HEK293 (cell line): ENCODE measurements at regions not wholly inside any gene's neighbourhood (a gene's known extent, or its start where the extent isn't known, plus 50 kb on each side); places are given as distances from the start of the nearest gene placed in this dataset.

ENCODE experiments used
- CTCF ChIA-PET: fragments of 350-600 bp; formaldehyde crosslinking; extraction: SDS; loops from one replicate; lab custom pipeline; 2021; ENCODE audit warnings: antibody characterized with exemption; lab: Yijun Ruan, JAX
- POLR2A ChIA-PET: fragments of 300-600 bp; formaldehyde crosslinking; extraction: SDS; loops from one replicate; lab custom pipeline; 2020; ENCODE audit warnings: antibody characterized with exemption, inconsistent platforms; lab: Yijun Ruan, JAX
- H3K27ac ChIP-seq: fragments of 200-500 bp; sonication (Bioruptor generic); 2 replicates; pipeline ENCODE4 v1.5.1; 2014; ENCODE audit warnings: low read depth, low read length, control low read depth, inconsistent platforms; ENCODE audit errors: extremely low read depth
- H3K36me3 ChIP-seq, 2 experiments: fragments of 200-500 bp in 1 of 2; sonication (Bioruptor generic) in 1 of 2; 1 replicate in 1 of 2; 2 replicates in 1 of 2; pipeline ENCODE4 v1.5.1; 2014 to 2017; ENCODE audit warnings: inconsistent platforms in 2 of 2, low read length in 2 of 2; ENCODE audit not compliant: control insufficient read depth in 2 of 2, insufficient read depth in 1 of 2
- H3K4me1 ChIP-seq: fragments of 200-500 bp; sonication (Bioruptor generic); 2 replicates; pipeline ENCODE4 v1.5.1; 2014; ENCODE audit warnings: mild to moderate bottlenecking, low read length, inconsistent platforms; ENCODE audit not compliant: control insufficient read depth, insufficient read depth
- H3K4me3 ChIP-seq: 2 replicates; pipeline ENCODE4 v1.5.1; 2011; ENCODE audit warnings: low read depth, mild to moderate bottlenecking, control low read depth, low read length, moderate library complexity
- H3K9me3 ChIP-seq: fragments of 200-500 bp; sonication (Bioruptor generic); 2 replicates; pipeline ENCODE4 v1.5.1; 2014; ENCODE audit warnings: low read depth, low read length, inconsistent platforms; ENCODE audit not compliant: control insufficient read depth, insufficient read depth
- EGR2 ChIP-seq: fragments of 450-650 bp; formaldehyde crosslinking; IDR thresholded peaks from 2 replicates; pipeline ENCODE4 v1.5.1; 2016; ENCODE audit warnings: low read depth, missing biosample characterization, missing genetic modification characterization
- GFI1B ChIP-seq: fragments of 450-650 bp; formaldehyde crosslinking; IDR thresholded peaks from 2 replicates; pipeline ENCODE4 v1.5.1; 2016; ENCODE audit warnings: missing biosample characterization, missing genetic modification characterization
- HOXA7 ChIP-seq: sonication (generic); formaldehyde crosslinking; IDR thresholded peaks from 2 replicates; pipeline ENCODE4 v1.8.1; 2022; ENCODE audit warnings: missing genetic modification reagents, borderline replicate concordance
- HOXC10 ChIP-seq: sonication (generic); formaldehyde crosslinking; IDR thresholded peaks from 2 replicates; pipeline ENCODE4 v1.8.1; 2023; ENCODE audit warnings: mild to moderate bottlenecking, missing genetic modification reagents
- OSR2 ChIP-seq: fragments of 450-650 bp; formaldehyde crosslinking; IDR thresholded peaks from 2 replicates; pipeline ENCODE4 v1.5.1; 2016; ENCODE audit warnings: missing biosample characterization, missing genetic modification characterization
- PRDM1 ChIP-seq: fragments of 450-650 bp; formaldehyde crosslinking; IDR thresholded peaks from 2 replicates; pipeline ENCODE4; 2016; ENCODE audit warnings: missing biosample characterization, missing genetic modification characterization
- SP2 ChIP-seq: fragments of 450-650 bp; formaldehyde crosslinking; IDR thresholded peaks from 2 replicates; pipeline ENCODE4 v1.5.1; 2016; ENCODE audit warnings: missing biosample characterization, missing genetic modification characterization
- SP7 ChIP-seq: fragments of 450-650 bp; formaldehyde crosslinking; IDR thresholded peaks from 2 replicates; pipeline ENCODE4 v1.5.1; 2016; ENCODE audit warnings: missing biosample characterization, missing genetic modification characterization
- ZBTB17 ChIP-seq: fragments of 450-650 bp; formaldehyde crosslinking; IDR thresholded peaks from 2 replicates; pipeline ENCODE4 v1.5.1; 2016; ENCODE audit warnings: missing biosample characterization, missing genetic modification characterization
- ZBTB48 ChIP-seq: fragments of 450-650 bp; formaldehyde crosslinking; IDR thresholded peaks from 2 replicates; pipeline ENCODE4 v1.5.1; 2016; ENCODE audit warnings: missing biosample characterization, missing genetic modification characterization
- ZFP37 ChIP-seq: fragments of 450-650 bp; formaldehyde crosslinking; IDR thresholded peaks from 2 replicates; pipeline ENCODE4 v1.5.1; 2016; ENCODE audit warnings: missing biosample characterization, missing genetic modification characterization
- ZNF48 ChIP-seq: fragments of 450-650 bp; formaldehyde crosslinking; IDR thresholded peaks from 2 replicates; pipeline ENCODE4 v1.5.1; 2016; ENCODE audit warnings: missing biosample characterization, missing genetic modification characterization
- ZNF521 ChIP-seq: fragments of 450-650 bp; formaldehyde crosslinking; IDR thresholded peaks from 2 replicates; pipeline ENCODE4 v1.5.1; 2017; ENCODE audit warnings: missing biosample characterization, mild to moderate bottlenecking, missing genetic modification characterization
- ZNF596 ChIP-seq: fragments of 450-650 bp; IDR thresholded peaks from 2 replicates; pipeline ENCODE4 v1.5.0; 2018; ENCODE audit warnings: missing biosample characterization, mild to moderate bottlenecking, missing genetic modification characterization, moderate library complexity
- ZNF621 ChIP-seq: fragments of 450-650 bp; formaldehyde crosslinking; IDR thresholded peaks from 2 replicates; pipeline ENCODE4 v1.5.1; 2017; ENCODE audit warnings: missing biosample characterization, missing genetic modification characterization
- ZNF626 ChIP-seq: fragments of 450-650 bp; sonication (Bioruptor Pico); formaldehyde crosslinking; IDR thresholded peaks from 2 replicates; pipeline ENCODE4 v1.5.1; 2018; ENCODE audit warnings: missing biosample characterization, missing genetic modification characterization, inconsistent platforms
- ZNF747 ChIP-seq: fragments of 450-650 bp; formaldehyde crosslinking; IDR thresholded peaks from 2 replicates; pipeline ENCODE4 v1.5.1; 2016; ENCODE audit warnings: missing biosample characterization, missing genetic modification characterization
- ZSCAN16 ChIP-seq: fragments of 450-650 bp; formaldehyde crosslinking; IDR thresholded peaks from 2 replicates; pipeline ENCODE4 v1.5.1; 2016; ENCODE audit warnings: missing biosample characterization, missing genetic modification characterization
- TF ChIP-seq, protein P1 (sequence below): fragments of 450-650 bp; formaldehyde crosslinking; IDR thresholded peaks from 2 replicates; pipeline ENCODE4 v1.5.1; 2017; ENCODE audit warnings: missing biosample characterization, missing genetic modification characterization
- TF ChIP-seq, protein P2 (sequence below): fragments of 450-650 bp; formaldehyde crosslinking; conservative IDR thresholded peaks from 2 replicates; pipeline ENCODE4 v1.5.1; 2016; ENCODE audit warnings: low read depth, missing biosample characterization, missing genetic modification characterization
- TF ChIP-seq, protein P3 (sequence below): fragments of 450-650 bp; formaldehyde crosslinking; IDR thresholded peaks from 2 replicates; pipeline ENCODE4 v1.5.1; 2016; ENCODE audit warnings: missing biosample characterization, missing genetic modification characterization
- TF ChIP-seq, protein P4 (sequence below): fragments of 450-650 bp; formaldehyde crosslinking; IDR thresholded peaks from 2 replicates; pipeline ENCODE4 v1.5.0; 2017; ENCODE audit warnings: missing biosample characterization, missing genetic modification characterization, borderline replicate concordance
- TF ChIP-seq, protein P5 (sequence below): fragments of 450-650 bp; formaldehyde crosslinking; IDR thresholded peaks from 2 replicates; pipeline ENCODE4 v1.5.1; 2016; ENCODE audit warnings: missing biosample characterization, missing genetic modification characterization, borderline replicate concordance
- TF ChIP-seq, protein P6 (sequence below): fragments of 450-650 bp; formaldehyde crosslinking; IDR thresholded peaks from 2 replicates; pipeline ENCODE4 v1.5.1; 2016; ENCODE audit warnings: missing biosample characterization, missing genetic modification characterization

DNA sequence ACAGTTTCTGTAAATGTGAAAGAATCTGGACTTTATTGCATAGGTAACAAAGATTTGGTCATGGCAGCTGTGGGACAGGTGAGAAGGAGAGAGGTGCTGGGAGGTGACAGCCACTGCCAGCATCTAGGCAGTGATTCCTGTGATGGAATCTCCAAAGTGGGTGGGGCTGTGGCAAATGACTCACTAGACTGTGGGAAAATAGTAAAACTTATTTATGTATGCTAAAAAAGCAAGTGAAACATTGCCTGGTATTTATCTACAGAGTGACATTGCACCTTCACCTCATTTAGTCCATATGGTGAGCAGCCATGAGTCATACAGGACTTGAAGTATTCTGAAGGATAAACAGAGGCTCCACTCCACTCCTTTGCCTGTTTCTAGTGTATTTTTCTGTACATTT, 145.3 kb upstream of the MEX3C start (continued):
- TF ChIP-seq HOXA7 (CRISPR knock-in tag) (no peak), ZNF521 (tag by site-specific recombination) (no peak), HOXC10 (CRISPR knock-in tag) (no peak), OSR2 (tag by site-specific recombination) (no peak), ZNF621 (tag by site-specific recombination) (no peak), ZSCAN16 (tag by site-specific recombination) (no peak)
- TF ChIP-seq, protein P1, sequence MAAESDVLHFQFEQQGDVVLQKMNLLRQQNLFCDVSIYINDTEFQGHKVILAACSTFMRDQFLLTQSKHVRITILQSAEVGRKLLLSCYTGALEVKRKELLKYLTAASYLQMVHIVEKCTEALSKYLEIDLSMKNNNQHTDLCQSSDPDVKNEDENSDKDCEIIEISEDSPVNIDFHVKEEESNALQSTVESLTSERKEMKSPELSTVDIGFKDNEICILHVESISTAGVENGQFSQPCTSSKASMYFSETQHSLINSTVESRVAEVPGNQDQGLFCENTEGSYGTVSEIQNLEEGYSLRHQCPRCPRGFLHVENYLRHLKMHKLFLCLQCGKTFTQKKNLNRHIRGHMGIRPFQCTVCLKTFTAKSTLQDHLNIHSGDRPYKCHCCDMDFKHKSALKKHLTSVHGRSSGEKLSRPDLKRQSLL (tag by site-specific recombination): no peak
- TF ChIP-seq, protein P2, sequence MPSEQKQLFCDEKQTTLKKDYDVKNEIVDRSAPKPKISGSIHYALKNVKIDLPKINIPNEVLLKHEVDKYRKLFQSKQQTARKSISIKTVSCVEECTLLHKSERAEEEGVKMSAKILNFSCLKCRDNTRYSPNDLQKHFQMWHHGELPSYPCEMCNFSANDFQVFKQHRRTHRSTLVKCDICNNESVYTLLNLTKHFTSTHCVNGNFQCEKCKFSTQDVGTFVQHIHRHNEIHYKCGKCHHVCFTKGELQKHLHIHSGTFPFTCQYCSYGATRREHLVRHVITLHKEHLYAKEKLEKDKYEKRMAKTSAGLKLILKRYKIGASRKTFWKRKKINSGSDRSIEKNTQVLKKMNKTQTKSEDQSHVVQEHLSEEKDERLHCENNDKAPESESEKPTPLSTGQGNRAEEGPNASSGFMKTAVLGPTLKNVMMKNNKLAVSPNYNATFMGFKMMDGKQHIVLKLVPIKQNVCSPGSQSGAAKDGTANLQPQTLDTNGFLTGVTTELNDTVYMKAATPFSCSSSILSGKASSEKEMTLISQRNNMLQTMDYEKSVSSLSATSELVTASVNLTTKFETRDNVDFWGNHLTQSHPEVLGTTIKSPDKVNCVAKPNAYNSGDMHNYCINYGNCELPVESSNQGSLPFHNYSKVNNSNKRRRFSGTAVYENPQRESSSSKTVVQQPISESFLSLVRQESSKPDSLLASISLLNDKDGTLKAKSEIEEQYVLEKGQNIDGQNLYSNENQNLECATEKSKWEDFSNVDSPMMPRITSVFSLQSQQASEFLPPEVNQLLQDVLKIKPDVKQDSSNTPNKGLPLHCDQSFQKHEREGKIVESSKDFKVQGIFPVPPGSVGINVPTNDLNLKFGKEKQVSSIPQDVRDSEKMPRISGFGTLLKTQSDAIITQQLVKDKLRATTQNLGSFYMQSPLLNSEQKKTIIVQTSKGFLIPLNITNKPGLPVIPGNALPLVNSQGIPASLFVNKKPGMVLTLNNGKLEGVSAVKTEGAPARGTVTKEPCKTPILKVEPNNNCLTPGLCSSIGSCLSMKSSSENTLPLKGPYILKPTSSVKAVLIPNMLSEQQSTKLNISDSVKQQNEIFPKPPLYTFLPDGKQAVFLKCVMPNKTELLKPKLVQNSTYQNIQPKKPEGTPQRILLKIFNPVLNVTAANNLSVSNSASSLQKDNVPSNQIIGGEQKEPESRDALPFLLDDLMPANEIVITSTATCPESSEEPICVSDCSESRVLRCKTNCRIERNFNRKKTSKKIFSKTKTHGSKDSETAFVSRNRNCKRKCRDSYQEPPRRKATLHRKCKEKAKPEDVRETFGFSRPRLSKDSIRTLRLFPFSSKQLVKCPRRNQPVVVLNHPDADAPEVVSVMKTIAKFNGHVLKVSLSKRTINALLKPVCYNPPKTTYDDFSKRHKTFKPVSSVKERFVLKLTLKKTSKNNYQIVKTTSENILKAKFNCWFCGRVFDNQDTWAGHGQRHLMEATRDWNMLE (tag by site-specific recombination): no peak

DNA sequence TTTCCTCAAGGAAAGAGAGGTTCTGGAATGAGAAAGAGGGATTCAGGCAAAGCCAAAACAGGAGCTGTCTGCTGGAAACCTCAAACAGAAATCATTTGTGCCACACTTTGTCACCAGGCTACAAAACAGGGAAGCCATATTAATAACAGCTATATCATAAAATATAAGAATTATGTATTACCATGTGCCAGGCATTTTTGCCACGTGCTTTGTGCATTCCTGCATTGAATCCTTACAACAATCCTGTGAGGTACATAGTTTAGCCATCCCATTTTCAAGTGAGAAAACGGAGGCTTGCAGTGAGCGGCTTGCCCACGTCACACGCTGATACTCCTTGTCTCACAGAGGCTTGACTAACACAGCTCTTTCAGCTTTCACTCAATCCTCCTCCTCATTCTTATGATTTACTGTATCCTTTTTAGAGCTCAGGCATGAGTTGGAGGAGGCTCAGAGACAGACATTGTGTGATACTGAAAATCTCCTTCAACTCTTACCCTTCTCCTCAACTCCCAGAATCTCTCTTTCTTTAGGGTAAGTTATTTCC, 148.4 kb upstream of the MEX3C start:
- peaks cover 8% of the 10 kb centered on the region for H3K4me1 ChIP-seq
- H3K9me3 ChIP-seq: no peaks in the 10 kb centered on the region
- CTCF ChIA-PET: interaction anchor here (0.6 to 0.8 kb wide), 2 partner anchors 38 to 150 kb away, joined by 3 read pairs; no protein-coding TSS in a partner anchor
- H3K27ac ChIP-seq: no peak overlapping the region
- H3K36me3 ChIP-seq: no peaks in the 10 kb centered on the region
- no peak overlapping the region for H3K4me3 ChIP-seq
- POLR2A ChIA-PET: no interaction called here
- TF ChIP-seq ZBTB17 (tag by site-specific recombination): no peak
- TF ChIP-seq ZNF596 (tag by site-specific recombination): no peak
- TF ChIP-seq ZNF747 (tag by site-specific recombination): no peak
- TF ChIP-seq, protein P3, sequence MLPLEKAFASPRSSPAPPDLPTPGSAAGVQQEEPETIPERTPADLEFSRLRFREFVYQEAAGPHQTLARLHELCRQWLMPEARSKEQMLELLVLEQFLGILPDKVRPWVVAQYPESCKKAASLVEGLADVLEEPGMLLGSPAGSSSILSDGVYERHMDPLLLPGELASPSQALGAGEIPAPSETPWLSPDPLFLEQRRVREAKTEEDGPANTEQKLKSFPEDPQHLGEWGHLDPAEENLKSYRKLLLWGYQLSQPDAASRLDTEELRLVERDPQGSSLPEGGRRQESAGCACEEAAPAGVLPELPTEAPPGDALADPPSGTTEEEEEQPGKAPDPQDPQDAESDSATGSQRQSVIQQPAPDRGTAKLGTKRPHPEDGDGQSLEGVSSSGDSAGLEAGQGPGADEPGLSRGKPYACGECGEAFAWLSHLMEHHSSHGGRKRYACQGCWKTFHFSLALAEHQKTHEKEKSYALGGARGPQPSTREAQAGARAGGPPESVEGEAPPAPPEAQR (tag by site-specific recombination): no peak
- no peak for TF ChIP-seq SP7 (tag by site-specific recombination)
- TF ChIP-seq, protein P4, sequence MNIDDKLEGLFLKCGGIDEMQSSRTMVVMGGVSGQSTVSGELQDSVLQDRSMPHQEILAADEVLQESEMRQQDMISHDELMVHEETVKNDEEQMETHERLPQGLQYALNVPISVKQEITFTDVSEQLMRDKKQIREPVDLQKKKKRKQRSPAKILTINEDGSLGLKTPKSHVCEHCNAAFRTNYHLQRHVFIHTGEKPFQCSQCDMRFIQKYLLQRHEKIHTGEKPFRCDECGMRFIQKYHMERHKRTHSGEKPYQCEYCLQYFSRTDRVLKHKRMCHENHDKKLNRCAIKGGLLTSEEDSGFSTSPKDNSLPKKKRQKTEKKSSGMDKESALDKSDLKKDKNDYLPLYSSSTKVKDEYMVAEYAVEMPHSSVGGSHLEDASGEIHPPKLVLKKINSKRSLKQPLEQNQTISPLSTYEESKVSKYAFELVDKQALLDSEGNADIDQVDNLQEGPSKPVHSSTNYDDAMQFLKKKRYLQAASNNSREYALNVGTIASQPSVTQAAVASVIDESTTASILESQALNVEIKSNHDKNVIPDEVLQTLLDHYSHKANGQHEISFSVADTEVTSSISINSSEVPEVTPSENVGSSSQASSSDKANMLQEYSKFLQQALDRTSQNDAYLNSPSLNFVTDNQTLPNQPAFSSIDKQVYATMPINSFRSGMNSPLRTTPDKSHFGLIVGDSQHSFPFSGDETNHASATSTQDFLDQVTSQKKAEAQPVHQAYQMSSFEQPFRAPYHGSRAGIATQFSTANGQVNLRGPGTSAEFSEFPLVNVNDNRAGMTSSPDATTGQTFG (tag by site-specific recombination): no peak
- no peak for TF ChIP-seq ZNF48
- no peak for TF ChIP-seq GFI1B
- TF ChIP-seq ZNF626: no peak
- TF ChIP-seq, protein P5, sequence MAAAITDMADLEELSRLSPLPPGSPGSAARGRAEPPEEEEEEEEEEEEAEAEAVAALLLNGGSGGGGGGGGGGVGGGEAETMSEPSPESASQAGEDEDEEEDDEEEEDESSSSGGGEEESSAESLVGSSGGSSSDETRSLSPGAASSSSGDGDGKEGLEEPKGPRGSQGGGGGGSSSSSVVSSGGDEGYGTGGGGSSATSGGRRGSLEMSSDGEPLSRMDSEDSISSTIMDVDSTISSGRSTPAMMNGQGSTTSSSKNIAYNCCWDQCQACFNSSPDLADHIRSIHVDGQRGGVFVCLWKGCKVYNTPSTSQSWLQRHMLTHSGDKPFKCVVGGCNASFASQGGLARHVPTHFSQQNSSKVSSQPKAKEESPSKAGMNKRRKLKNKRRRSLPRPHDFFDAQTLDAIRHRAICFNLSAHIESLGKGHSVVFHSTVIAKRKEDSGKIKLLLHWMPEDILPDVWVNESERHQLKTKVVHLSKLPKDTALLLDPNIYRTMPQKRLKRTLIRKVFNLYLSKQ: no peak
- no peak for TF ChIP-seq EGR2 (tag by site-specific recombination)
- no peak for TF ChIP-seq SP2 (tag by site-specific recombination)
- TF ChIP-seq HOXA7 (CRISPR knock-in tag): no peak
- TF ChIP-seq, protein P6, sequence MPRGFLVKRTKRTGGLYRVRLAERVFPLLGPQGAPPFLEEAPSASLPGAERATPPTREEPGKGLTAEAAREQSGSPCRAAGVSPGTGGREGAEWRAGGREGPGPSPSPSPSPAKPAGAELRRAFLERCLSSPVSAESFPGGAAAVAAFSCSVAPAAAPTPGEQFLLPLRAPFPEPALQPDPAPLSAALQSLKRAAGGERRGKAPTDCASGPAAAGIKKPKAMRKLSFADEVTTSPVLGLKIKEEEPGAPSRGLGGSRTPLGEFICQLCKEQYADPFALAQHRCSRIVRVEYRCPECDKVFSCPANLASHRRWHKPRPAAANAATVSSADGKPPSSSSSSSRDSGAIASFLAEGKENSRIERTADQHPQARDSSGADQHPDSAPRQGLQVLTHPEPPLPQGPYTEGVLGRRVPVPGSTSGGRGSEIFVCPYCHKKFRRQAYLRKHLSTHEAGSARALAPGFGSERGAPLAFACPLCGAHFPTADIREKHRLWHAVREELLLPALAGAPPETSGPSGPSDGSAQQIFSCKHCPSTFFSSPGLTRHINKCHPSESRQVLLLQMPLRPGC: no peak
- TF ChIP-seq ZFP37: no peak
- no peak for TF ChIP-seq PRDM1
- no peak for TF ChIP-seq ZBTB48 (tag by site-specific recombination)
- TF ChIP-seq ZSCAN16 (tag by site-specific recombination): no peak
